ENCODE measurements at regions not wholly inside any gene's neighbourhood (a gene's known extent, or its start where the extent isn't known, plus 50 kb on each side); places are given as distances from the start of the nearest gene placed in this dataset.

GRCh38 chr3:168975576-168975975 is 687.9 kb downstream of the MECOM start:
- TF ChIP-seq CTCF (optimal IDR thresholded peaks at IDR 0.05 in 1 of 3, IDR thresholded peaks at IDR 0.05 in 1 of 3, conservative IDR thresholded peaks at IDR 0.05 in 1 of 3; ENCODE audit: extremely low read depth in 1 of 3, insufficient read depth in 2 of 3, low read length in 3 of 3) (no peak), EZH2 (IDR thresholded peaks at IDR 0.05; ENCODE audit: low read length) (no peak)

All from keratinocyte (primary cell).